HCT116 (cell line): ENCODE measurements at regions not wholly inside any gene's neighbourhood (a gene's known extent, or its start where the extent isn't known, plus 50 kb on each side); places are given as distances from the start of the nearest gene placed in this dataset.

Experiments
- ATAC-seq: fragments of 200-7000 bp; cut with Tn5 transposase; 2 replicates; pipeline ENCODE4 v1.9.1; 2020; ENCODE audit warnings: mild to moderate bottlenecking, moderate library complexity
- BruUV-seq: library from RNA; stranded (reverse); fragments of 400-500 nt; replicated peaks from 2 replicates; lab custom pipeline; 2021; lab: Mats Ljungman, UMichigan
- CTCF ChIA-PET: fragments of 300-600 bp; sonication (Branson Sonifier 250); formaldehyde crosslinking; loops from one replicate; lab custom pipeline; 2021; ENCODE audit warnings: antibody characterized with exemption; lab: Charles Lee
- POLR2A ChIA-PET: fragments of 300-600, 350-600 bp; sonication (Branson Sonifier 250); formaldehyde crosslinking; loops from one replicate; lab custom pipeline; 2021; ENCODE audit warnings: antibody characterized with exemption; lab: Charles Lee
- RAD21 ChIA-PET, 2 experiments: fragments of 300-600 bp; sonication (Branson Sonifier 250); formaldehyde crosslinking; loops; one replicate each; lab custom pipeline; 2023; ENCODE audit warnings: low total read pairs in 2 of 2; ENCODE audit not compliant: uncharacterized antibody in 2 of 2, unreplicated experiment in 2 of 2, low non-redundant PET in 1 of 2; lab: Charles Lee
- DNase-seq: peaks from one replicate; pipeline ENCODE4 v3.0.0-alpha.2; 2010; ENCODE audit warnings: low read depth, low spot score
- H2AFZ ChIP-seq: fragments of 200-600 bp; shearing (Covaris generic), sonication (generic); 2 replicates; pipeline ENCODE4 v1.6.1; 2017; ENCODE audit warnings: low read depth, mixed run types, mixed read lengths, antibody characterized with exemption, low read length; ENCODE audit not compliant: poor library complexity, severe bottlenecking
- H3K27ac ChIP-seq: 2 replicates; pipeline ENCODE4 v1.5.1; 2012; ENCODE audit warnings: low read depth, low read length
- H3K27me3 ChIP-seq: fragments of 200-600 bp; sonication (generic); 2 replicates; pipeline ENCODE4 v1.6.1; 2016; ENCODE audit warnings: mixed run types, low read length, mixed read lengths; ENCODE audit not compliant: insufficient read depth
- H3K36me3 ChIP-seq, 2 experiments: fragments of 200-500 bp in 1 of 2; fragments of 200-600 bp in 1 of 2; sonication (Bioruptor generic) in 1 of 2; sonication (generic) in 1 of 2; 2 replicates each; pipeline versions ENCODE4 v1.5.1 to v1.6.1; 2014 to 2016; ENCODE audit warnings: low read length in 2 of 2, inconsistent platforms in 1 of 2, mixed read lengths in 1 of 2, mixed run types in 1 of 2; ENCODE audit not compliant: insufficient read depth in 2 of 2, control insufficient read depth in 1 of 2
- H3K4me1 ChIP-seq, 2 experiments: fragments of 200-600 bp in 1 of 2; sonication (generic) in 1 of 2; 2 replicates each; pipeline versions ENCODE4 v1.5.1 to v1.6.1; 2012 to 2017; ENCODE audit warnings: low read length in 2 of 2, inconsistent platforms in 1 of 2, mild to moderate bottlenecking in 1 of 2, mixed read lengths in 1 of 2, mixed run types in 1 of 2, moderate library complexity in 1 of 2; ENCODE audit not compliant: insufficient read depth in 2 of 2, control insufficient read depth in 1 of 2
- H3K4me2 ChIP-seq: fragments of 200-600 bp; sonication (generic); 2 replicates; pipeline ENCODE4 v1.6.1; 2017; ENCODE audit warnings: mixed run types, low read length, mixed read lengths
- H3K4me3 ChIP-seq, 2 experiments: fragments of 200-600 bp in 1 of 2; sonication (generic) in 1 of 2; replicated peaks in 1 of 2; 2 replicates each; pipeline ENCODE4 v1.5.1; 2011 to 2016; ENCODE audit warnings: low read length in 2 of 2, control low read depth in 1 of 2, low read depth in 1 of 2, mild to moderate bottlenecking in 1 of 2, mixed read lengths in 1 of 2, mixed run types in 1 of 2
- H3K79me2 ChIP-seq: fragments of 200-600 bp; sonication (generic); 2 replicates; pipeline ENCODE4 v1.6.1; 2017; ENCODE audit warnings: mild to moderate bottlenecking, mixed run types, low read length, moderate library complexity, mixed read lengths; ENCODE audit not compliant: insufficient read depth
- H3K9ac ChIP-seq: fragments of 200-600 bp; sonication (generic); 2 replicates; pipeline ENCODE4 v1.6.1; 2016; ENCODE audit warnings: low read length, mixed read lengths
- H3K9me2 ChIP-seq: fragments of 200-600 bp; sonication (generic), shearing (Covaris generic); 2 replicates; pipeline ENCODE4 v1.6.1; 2017; ENCODE audit warnings: mixed run types, mild to moderate bottlenecking, moderate library complexity; ENCODE audit not compliant: insufficient read depth
- H3K9me3 ChIP-seq, 2 experiments: fragments of 200-500 bp in 1 of 2; fragments of 200-600 bp in 1 of 2; sonication (Bioruptor generic) in 1 of 2; sonication (generic) in 1 of 2; 2 replicates each; pipeline ENCODE4 v1.6.1; 2014 to 2017; ENCODE audit warnings: low read length in 2 of 2, mixed read lengths in 2 of 2, inconsistent platforms in 1 of 2, low read depth in 1 of 2, mild to moderate bottlenecking in 1 of 2, mixed run types in 1 of 2, moderate library complexity in 1 of 2; ENCODE audit not compliant: control insufficient read depth in 1 of 2, insufficient read depth in 1 of 2
- H4K20me1 ChIP-seq: fragments of 200-600 bp; sonication (generic), shearing (Covaris generic); 2 replicates; pipeline ENCODE4 v1.6.1; 2017; ENCODE audit warnings: mixed run types, mild to moderate bottlenecking, moderate library complexity; ENCODE audit not compliant: insufficient read depth
- CBX3 ChIP-seq: IDR thresholded peaks from 2 replicates; pipeline ENCODE4 v1.6.1; 2012; ENCODE audit warnings: low read depth
- CEBPB ChIP-seq: IDR thresholded peaks from 2 replicates; pipeline ENCODE4 v1.6.1; 2012; ENCODE audit warnings: low read depth
- ELF1 ChIP-seq: IDR thresholded peaks from 2 replicates; pipeline ENCODE4 v1.6.1; 2012; ENCODE audit warnings: low read depth, borderline replicate concordance
- EZH2 ChIP-seq: fragments of 200-600 bp; sonication (generic); IDR thresholded peaks from 2 replicates; pipeline ENCODE4 v1.6.1; 2017; ENCODE audit warnings: antibody characterized with exemption, mixed run types
- FOSL1 ChIP-seq: IDR thresholded peaks from 2 replicates; pipeline ENCODE4 v1.6.1; 2012; ENCODE audit warnings: low read depth
- JUND ChIP-seq: IDR thresholded peaks from 2 replicates; pipeline ENCODE4 v1.6.1; 2012
- POLR2A ChIP-seq: IDR thresholded peaks from 2 replicates; pipeline ENCODE4 v1.7.0; 2011; ENCODE audit warnings: borderline replicate concordance; ENCODE audit not compliant: insufficient read depth, insufficient read length; ENCODE audit errors: extremely low read depth
- POLR2AphosphoS5 ChIP-seq: IDR thresholded peaks from 2 replicates; pipeline ENCODE4 v1.6.1; 2011; ENCODE audit warnings: mild to moderate bottlenecking, low read depth, low read length, moderate library complexity
- SIN3A ChIP-seq: IDR thresholded peaks from 2 replicates; pipeline ENCODE4 v1.6.1; 2012; ENCODE audit warnings: low read depth
- SP1 ChIP-seq: IDR thresholded peaks from 2 replicates; pipeline ENCODE4 v1.6.1; 2012; ENCODE audit warnings: low read depth
- SRF ChIP-seq: IDR thresholded peaks from 2 replicates; pipeline ENCODE4 v1.6.1; 2012; ENCODE audit warnings: low read depth
- TCF7L2 ChIP-seq: IDR thresholded peaks from 2 replicates; pipeline ENCODE4 v1.7.0; 2011; ENCODE audit warnings: borderline replicate concordance, inconsistent platforms; ENCODE audit not compliant: insufficient read depth, insufficient read length; ENCODE audit errors: extremely low read depth
- YY1 ChIP-seq: IDR thresholded peaks from 2 replicates; pipeline ENCODE4 v1.6.1; 2011; ENCODE audit warnings: low read length, low read depth, moderate library complexity, mild to moderate bottlenecking; ENCODE audit not compliant: insufficient replicate concordance; ENCODE audit errors: extremely low read depth
- ZFX ChIP-seq: fragments of 450-650 bp; IDR thresholded peaks from 2 replicates; pipeline ENCODE4 v1.6.1; 2017
- ZNF274 ChIP-seq: fragments of 200-500 bp; sonication (Bioruptor generic); IDR thresholded peaks from 2 replicates; pipeline ENCODE4 v1.6.1; 2014; ENCODE audit warnings: mild to moderate bottlenecking, low read depth, low read length, inconsistent platforms
- intact Hi-C: fragments of 100-400 bp; cut with micrococcal nuclease; formaldehyde crosslinking; loops from 2 replicates; pipeline ENCODE4 v1.10.0; 2022
- TF ChIP-seq, protein P1 (sequence below): IDR thresholded peaks from 2 replicates; pipeline ENCODE4 v1.6.1; 2012; ENCODE audit warnings: low read depth
- TF ChIP-seq, protein P2 (sequence below): IDR thresholded peaks from 2 replicates; pipeline ENCODE4 v1.6.1; 2012
- TF ChIP-seq, protein P3 (sequence below): IDR thresholded peaks from 2 replicates; pipeline ENCODE4 v1.6.1; 2011; ENCODE audit warnings: mild to moderate bottlenecking, low read length, moderate library complexity; ENCODE audit not compliant: insufficient replicate concordance; ENCODE audit errors: extremely low read depth
- TF ChIP-seq, protein P4 (sequence below), 3 experiments: fragments of 200-600 bp in 1 of 3; sonication (generic) in 1 of 3; IDR thresholded peaks in 2 of 3; conservative IDR thresholded peaks in 1 of 3; 2 replicates each; pipeline ENCODE4 v1.5.1; 2012 to 2017; ENCODE audit warnings: low read depth in 2 of 3, low read length in 2 of 3, antibody characterized with exemption in 1 of 3, borderline replicate concordance in 1 of 3, control low read depth in 1 of 3, mild to moderate bottlenecking in 1 of 3, mixed read lengths in 1 of 3, mixed run types in 1 of 3, moderate library complexity in 1 of 3; ENCODE audit not compliant: insufficient read depth in 1 of 3
- TF ChIP-seq, protein P5 (sequence below): IDR thresholded peaks from 2 replicates; pipeline ENCODE4 v1.6.1; 2012

DNA sequence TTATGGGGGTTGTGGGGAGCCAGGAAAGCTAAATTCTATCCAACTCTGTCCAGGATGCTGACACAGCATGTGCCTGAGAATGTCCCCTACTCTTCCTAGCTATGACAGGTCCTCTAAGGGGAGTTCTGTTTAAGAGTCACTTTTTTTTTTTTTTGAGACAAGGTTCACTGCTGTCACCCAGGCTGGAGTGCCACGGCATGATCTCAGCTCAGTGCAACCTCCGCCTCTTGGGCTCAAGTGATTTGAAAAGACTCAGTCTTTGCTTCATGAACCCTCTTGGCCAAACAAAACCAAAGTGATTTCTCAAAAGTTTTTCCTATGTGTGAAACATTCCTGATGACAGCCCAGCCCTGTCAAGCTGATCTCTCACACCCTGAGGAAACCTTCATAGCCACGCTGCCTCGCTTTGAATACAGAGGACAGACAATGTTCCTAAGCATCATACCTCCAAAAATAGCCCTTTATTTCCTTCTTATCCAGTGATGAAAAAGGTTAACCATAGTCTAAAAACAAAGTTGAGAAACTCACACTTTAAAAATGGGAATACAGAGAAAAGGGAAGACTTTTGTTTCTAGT, 105.5 kb upstream of the PROK2 start:
- ChIA-PET CTCF (no interaction called here), RAD21 (no interaction called here), POLR2A (no interaction called here)
- H3K4me2 ChIP-seq: no peak overlapping the region
- H4K20me1 ChIP-seq: no peaks in the 10 kb centered on the region
- H3K27ac ChIP-seq: no peak overlapping the region
- no peak for TF ChIP-seq POLR2AphosphoS5
- TF ChIP-seq, protein P1, sequence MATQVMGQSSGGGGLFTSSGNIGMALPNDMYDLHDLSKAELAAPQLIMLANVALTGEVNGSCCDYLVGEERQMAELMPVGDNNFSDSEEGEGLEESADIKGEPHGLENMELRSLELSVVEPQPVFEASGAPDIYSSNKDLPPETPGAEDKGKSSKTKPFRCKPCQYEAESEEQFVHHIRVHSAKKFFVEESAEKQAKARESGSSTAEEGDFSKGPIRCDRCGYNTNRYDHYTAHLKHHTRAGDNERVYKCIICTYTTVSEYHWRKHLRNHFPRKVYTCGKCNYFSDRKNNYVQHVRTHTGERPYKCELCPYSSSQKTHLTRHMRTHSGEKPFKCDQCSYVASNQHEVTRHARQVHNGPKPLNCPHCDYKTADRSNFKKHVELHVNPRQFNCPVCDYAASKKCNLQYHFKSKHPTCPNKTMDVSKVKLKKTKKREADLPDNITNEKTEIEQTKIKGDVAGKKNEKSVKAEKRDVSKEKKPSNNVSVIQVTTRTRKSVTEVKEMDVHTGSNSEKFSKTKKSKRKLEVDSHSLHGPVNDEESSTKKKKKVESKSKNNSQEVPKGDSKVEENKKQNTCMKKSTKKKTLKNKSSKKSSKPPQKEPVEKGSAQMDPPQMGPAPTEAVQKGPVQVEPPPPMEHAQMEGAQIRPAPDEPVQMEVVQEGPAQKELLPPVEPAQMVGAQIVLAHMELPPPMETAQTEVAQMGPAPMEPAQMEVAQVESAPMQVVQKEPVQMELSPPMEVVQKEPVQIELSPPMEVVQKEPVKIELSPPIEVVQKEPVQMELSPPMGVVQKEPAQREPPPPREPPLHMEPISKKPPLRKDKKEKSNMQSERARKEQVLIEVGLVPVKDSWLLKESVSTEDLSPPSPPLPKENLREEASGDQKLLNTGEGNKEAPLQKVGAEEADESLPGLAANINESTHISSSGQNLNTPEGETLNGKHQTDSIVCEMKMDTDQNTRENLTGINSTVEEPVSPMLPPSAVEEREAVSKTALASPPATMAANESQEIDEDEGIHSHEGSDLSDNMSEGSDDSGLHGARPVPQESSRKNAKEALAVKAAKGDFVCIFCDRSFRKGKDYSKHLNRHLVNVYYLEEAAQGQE: no peak
- no peak for TF ChIP-seq TCF7L2
- no peak for TF ChIP-seq ZNF274
- TF ChIP-seq YY1: no peak
- no peak for TF ChIP-seq JUND
- TF ChIP-seq ELF1: no peak
- no peak for TF ChIP-seq FOSL1
- no peak for TF ChIP-seq POLR2A
- TF ChIP-seq SIN3A: no peak
- no peak for TF ChIP-seq SP1
- TF ChIP-seq, protein P2, sequence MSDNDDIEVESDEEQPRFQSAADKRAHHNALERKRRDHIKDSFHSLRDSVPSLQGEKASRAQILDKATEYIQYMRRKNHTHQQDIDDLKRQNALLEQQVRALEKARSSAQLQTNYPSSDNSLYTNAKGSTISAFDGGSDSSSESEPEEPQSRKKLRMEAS: no peak
- TF ChIP-seq CEBPB: no peak
- TF ChIP-seq, protein P3, sequence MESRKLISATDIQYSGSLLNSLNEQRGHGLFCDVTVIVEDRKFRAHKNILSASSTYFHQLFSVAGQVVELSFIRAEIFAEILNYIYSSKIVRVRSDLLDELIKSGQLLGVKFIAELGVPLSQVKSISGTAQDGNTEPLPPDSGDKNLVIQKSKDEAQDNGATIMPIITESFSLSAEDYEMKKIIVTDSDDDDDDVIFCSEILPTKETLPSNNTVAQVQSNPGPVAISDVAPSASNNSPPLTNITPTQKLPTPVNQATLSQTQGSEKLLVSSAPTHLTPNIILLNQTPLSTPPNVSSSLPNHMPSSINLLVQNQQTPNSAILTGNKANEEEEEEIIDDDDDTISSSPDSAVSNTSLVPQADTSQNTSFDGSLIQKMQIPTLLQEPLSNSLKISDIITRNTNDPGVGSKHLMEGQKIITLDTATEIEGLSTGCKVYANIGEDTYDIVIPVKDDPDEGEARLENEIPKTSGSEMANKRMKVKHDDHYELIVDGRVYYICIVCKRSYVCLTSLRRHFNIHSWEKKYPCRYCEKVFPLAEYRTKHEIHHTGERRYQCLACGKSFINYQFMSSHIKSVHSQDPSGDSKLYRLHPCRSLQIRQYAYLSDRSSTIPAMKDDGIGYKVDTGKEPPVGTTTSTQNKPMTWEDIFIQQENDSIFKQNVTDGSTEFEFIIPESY: no peak
- TF ChIP-seq EZH2: no peak
- TF ChIP-seq CBX3: no peak
- TF ChIP-seq, protein P4, sequence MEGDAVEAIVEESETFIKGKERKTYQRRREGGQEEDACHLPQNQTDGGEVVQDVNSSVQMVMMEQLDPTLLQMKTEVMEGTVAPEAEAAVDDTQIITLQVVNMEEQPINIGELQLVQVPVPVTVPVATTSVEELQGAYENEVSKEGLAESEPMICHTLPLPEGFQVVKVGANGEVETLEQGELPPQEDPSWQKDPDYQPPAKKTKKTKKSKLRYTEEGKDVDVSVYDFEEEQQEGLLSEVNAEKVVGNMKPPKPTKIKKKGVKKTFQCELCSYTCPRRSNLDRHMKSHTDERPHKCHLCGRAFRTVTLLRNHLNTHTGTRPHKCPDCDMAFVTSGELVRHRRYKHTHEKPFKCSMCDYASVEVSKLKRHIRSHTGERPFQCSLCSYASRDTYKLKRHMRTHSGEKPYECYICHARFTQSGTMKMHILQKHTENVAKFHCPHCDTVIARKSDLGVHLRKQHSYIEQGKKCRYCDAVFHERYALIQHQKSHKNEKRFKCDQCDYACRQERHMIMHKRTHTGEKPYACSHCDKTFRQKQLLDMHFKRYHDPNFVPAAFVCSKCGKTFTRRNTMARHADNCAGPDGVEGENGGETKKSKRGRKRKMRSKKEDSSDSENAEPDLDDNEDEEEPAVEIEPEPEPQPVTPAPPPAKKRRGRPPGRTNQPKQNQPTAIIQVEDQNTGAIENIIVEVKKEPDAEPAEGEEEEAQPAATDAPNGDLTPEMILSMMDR (IDR thresholded peaks at IDR 0.05 in 2 of 3, conservative IDR thresholded peaks at IDR 0.05 in 1 of 3; ENCODE audit: borderline replicate concordance in 1 of 3, insufficient read depth in 1 of 3, low read depth in 2 of 3, low read length in 2 of 3): no peak
- TF ChIP-seq, protein P5, sequence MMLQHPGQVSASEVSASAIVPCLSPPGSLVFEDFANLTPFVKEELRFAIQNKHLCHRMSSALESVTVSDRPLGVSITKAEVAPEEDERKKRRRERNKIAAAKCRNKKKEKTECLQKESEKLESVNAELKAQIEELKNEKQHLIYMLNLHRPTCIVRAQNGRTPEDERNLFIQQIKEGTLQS: no peak
- no peak for TF ChIP-seq SRF
- TF ChIP-seq ZFX: no peak
- no peaks in the 10 kb centered on the region for H3K36me3 ChIP-seq
- H3K9me2 ChIP-seq: no peaks in the 10 kb centered on the region
- peaks cover 19% of the 10 kb centered on the region; the same call in 1 of the 2 replicates for H3K27me3 ChIP-seq
- no peaks in the 10 kb centered on the region for H3K9me3 ChIP-seq
- no TSS peak for BruUV-seq
- DNase-seq: no peak
- no peaks in the 10 kb centered on the region for H3K79me2 ChIP-seq
- H3K4me3 ChIP-seq: no peak overlapping the region
- intact Hi-C loops: no loop called here
- ATAC-seq: no peak
- H3K4me1 ChIP-seq: no peaks in the 10 kb centered on the region
- H2AFZ ChIP-seq: no peak overlapping the region
- no peak overlapping the region for H3K9ac ChIP-seq
